ENCODE measurements at regions not wholly inside any gene's neighbourhood (a gene's known extent, or its start where the extent isn't known, plus 50 kb on each side); places are given as distances from the start of the nearest gene placed in this dataset.

DNA sequence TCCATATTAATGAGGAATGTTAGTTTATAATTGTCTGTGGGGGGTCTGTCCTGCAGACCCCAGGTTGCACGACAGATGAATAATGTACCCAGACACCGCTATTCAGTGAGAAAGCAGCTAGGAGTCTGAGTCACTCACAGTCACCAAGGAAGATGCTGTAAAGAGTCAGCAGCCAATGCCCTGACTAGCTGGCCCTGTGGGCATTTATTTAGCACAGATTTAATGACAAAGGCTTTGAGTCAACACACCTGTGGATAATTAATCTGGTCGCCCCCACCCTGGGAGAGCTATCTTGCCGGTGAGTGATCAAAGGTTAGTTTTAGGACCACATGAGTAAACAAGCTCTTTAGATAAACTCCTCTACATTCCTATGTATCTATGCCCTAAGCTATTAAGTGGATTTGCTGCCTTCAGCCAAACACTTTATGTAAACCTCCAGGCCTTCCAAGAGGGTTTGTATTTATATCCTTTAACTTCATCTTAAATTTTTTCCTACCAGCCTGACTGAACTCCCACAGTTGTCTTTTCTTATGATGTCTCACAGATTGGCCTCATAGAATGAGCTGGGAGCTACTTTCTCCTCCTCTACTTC lies 180.0 kb upstream of the ADCY1 start:
- Histone ChIP-seq H3K18ac (ENCODE audit: low read depth, low read length) (no peak overlapping the region), H3K23ac (ENCODE audit: low read depth, low read length) (no peak overlapping the region), H2AK5ac (ENCODE audit: low read depth, low read length) (no peak overlapping the region), H3K56ac (ENCODE audit: extremely low read depth, insufficient read depth, low read length) (no peak overlapping the region), H3K4ac (ENCODE audit: low read depth, low read length) (no peak overlapping the region), H3K9me3 (ENCODE audit: control insufficient read depth, insufficient read depth, low read length) (no peaks in the 10 kb centered on the region), H2AK9ac (replicated peaks; ENCODE audit: low read depth, low read length, poor library complexity) (no peak overlapping the region), H2BK15ac (ENCODE audit: low read depth, low read length) (no peak overlapping the region), H2BK5ac (ENCODE audit: low read depth, low read length, poor library complexity, severe bottlenecking) (no peak overlapping the region), H4K20me1 (ENCODE audit: insufficient read depth, low read length) (no peaks in the 10 kb centered on the region), H2AFZ (replicated peaks; ENCODE audit: low read length, poor library complexity) (no peak overlapping the region), H4K5ac (ENCODE audit: low read depth, low read length) (no peak overlapping the region), H4K8ac (ENCODE audit: low read depth in 2 of 2, low read length in 2 of 2) (no peak overlapping the region), H3K27ac (ENCODE audit: insufficient read depth, low read length) (no peak overlapping the region), H4K91ac (ENCODE audit: insufficient read depth, low read depth, low read length) (no peak overlapping the region), H3K4me1 (ENCODE audit: control insufficient read depth, insufficient read depth, low read length) (no peaks in the 10 kb centered on the region), H3K36me3 (ENCODE audit: control insufficient read depth, insufficient read depth, low read length) (no peaks in the 10 kb centered on the region), H3K14ac (replicated peaks; ENCODE audit: low read depth, low read length) (no peak overlapping the region), H2BK120ac (ENCODE audit: low read depth, low read length) (no peak overlapping the region), H3K4me3 (ENCODE audit: insufficient read depth, low read depth, low read length) (no peak overlapping the region), H3K27me3 (ENCODE audit: control insufficient read depth, insufficient read depth, low read length) (no peaks in the 10 kb centered on the region), H3K79me1 (ENCODE audit: low read depth in 1 of 2, low read length in 2 of 2) (no peaks in the 10 kb centered on the region), H3K4me2 (ENCODE audit: low read depth, low read length) (no peak overlapping the region), H3K9ac (ENCODE audit: low read depth, low read length) (no peak overlapping the region), H3K9me1 (ENCODE audit: insufficient read depth, low read length) (no peaks in the 10 kb centered on the region), H2BK20ac (ENCODE audit: low read depth, low read length) (no peak overlapping the region)
- intact Hi-C loops (cut with micrococcal nuclease) (no loop called here), in situ Hi-C loops (cut with MboI; ENCODE audit: low sequenced_read_pairs) (no loop called here), dilution Hi-C loops (cut with HindIII; ENCODE audit: low sequenced_read_pairs, unreplicated experiment) (no loop called here)
- TF ChIP-seq FOS (IDR thresholded peaks at IDR 0.05; ENCODE audit: low read depth, low read length) (no peak), RAD21 (IDR thresholded peaks at IDR 0.05; ENCODE audit: low read length) (no peak), SMC3 (IDR thresholded peaks at IDR 0.05; ENCODE audit: low read depth, low read length) (no peak), CHD1 (IDR thresholded peaks at IDR 0.05; ENCODE audit: low read depth, low read length) (no peak), NFE2L2 (IDR thresholded peaks at IDR 0.05; ENCODE audit: low read depth, low read length) (no peak), ELK1 (IDR thresholded peaks at IDR 0.05; ENCODE audit: borderline replicate concordance, low read depth, low read length) (no peak), RFX5 (IDR thresholded peaks at IDR 0.05; ENCODE audit: low read depth, low read length) (no peak), MXI1 (IDR thresholded peaks at IDR 0.05; ENCODE audit: borderline replicate concordance, low read depth, low read length) (no peak), MAZ (IDR thresholded peaks at IDR 0.05; ENCODE audit: borderline replicate concordance, low read depth, low read length) (no peak)
- TF ChIP-seq, protein P1, sequence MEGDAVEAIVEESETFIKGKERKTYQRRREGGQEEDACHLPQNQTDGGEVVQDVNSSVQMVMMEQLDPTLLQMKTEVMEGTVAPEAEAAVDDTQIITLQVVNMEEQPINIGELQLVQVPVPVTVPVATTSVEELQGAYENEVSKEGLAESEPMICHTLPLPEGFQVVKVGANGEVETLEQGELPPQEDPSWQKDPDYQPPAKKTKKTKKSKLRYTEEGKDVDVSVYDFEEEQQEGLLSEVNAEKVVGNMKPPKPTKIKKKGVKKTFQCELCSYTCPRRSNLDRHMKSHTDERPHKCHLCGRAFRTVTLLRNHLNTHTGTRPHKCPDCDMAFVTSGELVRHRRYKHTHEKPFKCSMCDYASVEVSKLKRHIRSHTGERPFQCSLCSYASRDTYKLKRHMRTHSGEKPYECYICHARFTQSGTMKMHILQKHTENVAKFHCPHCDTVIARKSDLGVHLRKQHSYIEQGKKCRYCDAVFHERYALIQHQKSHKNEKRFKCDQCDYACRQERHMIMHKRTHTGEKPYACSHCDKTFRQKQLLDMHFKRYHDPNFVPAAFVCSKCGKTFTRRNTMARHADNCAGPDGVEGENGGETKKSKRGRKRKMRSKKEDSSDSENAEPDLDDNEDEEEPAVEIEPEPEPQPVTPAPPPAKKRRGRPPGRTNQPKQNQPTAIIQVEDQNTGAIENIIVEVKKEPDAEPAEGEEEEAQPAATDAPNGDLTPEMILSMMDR (conservative IDR thresholded peaks at IDR 0.05; ENCODE audit: low read depth, low read length): no peak
- ChIA-PET POLR2A (ENCODE audit: unreplicated experiment) (no interaction called here), CTCF (no interaction called here)
- DNase-seq: no peak
- no TSS peak for BruUV-seq (replicated peaks)
- ATAC-seq (ENCODE audit: low read depth): no peak
- WGBS, 2 experiments (ENCODE audit: extremely low coverage in 2 of 2, insufficient read length in 1 of 2): 65% methylated on average over 2 of the region's 4 CpGs; no CpG with 5 or more reads in 1 of the 2 experiments
